IMR-90 (cell line): ENCODE measurements at regions not wholly inside any gene's neighbourhood (a gene's known extent, or its start where the extent isn't known, plus 50 kb on each side); places are given as distances from the start of the nearest gene placed in this dataset.

Experiments used
- ATAC-seq: fragments of 200-7000 bp; cut with Tn5 transposase; 2 replicates; pipeline ENCODE4 v1.9.1; 2020; ENCODE audit warnings: low read depth, mild to moderate bottlenecking, moderate library complexity
- BruUV-seq: library from RNA; stranded (reverse); fragments of 400-500 nt; replicated peaks from 2 replicates; lab custom pipeline; 2021; lab: Mats Ljungman, UMichigan
- CTCF ChIA-PET: fragments of 300-600 bp; formaldehyde crosslinking; extraction: SDS; loops from one replicate; lab custom pipeline; 2021; ENCODE audit warnings: antibody characterized with exemption; lab: Yijun Ruan, JAX
- POLR2A ChIA-PET: fragments of 300-600 bp; sonication (Branson Sonifier 250); formaldehyde crosslinking; loops from one replicate; lab custom pipeline; 2022; ENCODE audit warnings: antibody characterized with exemption; ENCODE audit not compliant: unreplicated experiment; lab: Charles Lee
- DNase-seq: peaks from one replicate; pipeline ENCODE4 v3.0.0; 2013
- H2AFZ ChIP-seq: replicated peaks from 2 replicates; pipeline ENCODE3; 2013; ENCODE audit warnings: low read length, mild to moderate bottlenecking; ENCODE audit not compliant: poor library complexity
- H2AK5ac ChIP-seq: 2 replicates; pipeline ENCODE4 v1.6.1; 2013; ENCODE audit warnings: low read depth, low read length, inconsistent platforms
- H2AK9ac ChIP-seq: replicated peaks from 2 replicates; pipeline ENCODE3; 2013; ENCODE audit warnings: mild to moderate bottlenecking, low read depth, low read length, moderate library complexity; ENCODE audit not compliant: poor library complexity
- H2BK120ac ChIP-seq: 2 replicates; pipeline ENCODE4 v1.6.1; 2013; ENCODE audit warnings: low read depth, low read length, inconsistent platforms
- H2BK15ac ChIP-seq: 3 replicates; pipeline ENCODE4 v1.6.1; 2013; ENCODE audit warnings: low read depth, low read length, inconsistent platforms
- H2BK20ac ChIP-seq: 2 replicates; pipeline ENCODE4 v1.6.1; 2013; ENCODE audit warnings: low read depth, mild to moderate bottlenecking, inconsistent platforms, low read length, moderate library complexity
- H2BK5ac ChIP-seq: 2 replicates; pipeline ENCODE4 v1.6.1; 2013; ENCODE audit warnings: mild to moderate bottlenecking, low read depth, low read length, inconsistent platforms; ENCODE audit not compliant: poor library complexity, severe bottlenecking
- H3K14ac ChIP-seq: replicated peaks from 2 replicates; pipeline ENCODE4 v1.6.1; 2013; ENCODE audit warnings: low read depth, low read length, inconsistent platforms
- H3K18ac ChIP-seq: 2 replicates; pipeline ENCODE4 v1.6.1; 2013; ENCODE audit warnings: low read depth, low read length, control low read depth
- H3K23ac ChIP-seq: 2 replicates; pipeline ENCODE4 v1.6.1; 2013; ENCODE audit warnings: low read depth, low read length, inconsistent platforms
- H3K27ac ChIP-seq: 2 replicates; pipeline ENCODE4 v1.5.1; 2013; ENCODE audit warnings: mild to moderate bottlenecking, control low read depth, low read length; ENCODE audit not compliant: insufficient read depth
- H3K27me3 ChIP-seq: 2 replicates; pipeline ENCODE4 v1.6.1; 2013; ENCODE audit warnings: low read length; ENCODE audit not compliant: control insufficient read depth, insufficient read depth
- H3K36me3 ChIP-seq: 2 replicates; pipeline ENCODE4 v1.6.1; 2013; ENCODE audit warnings: low read length, mixed read lengths; ENCODE audit not compliant: control insufficient read depth, insufficient read depth
- H3K4ac ChIP-seq: 2 replicates; pipeline ENCODE4 v1.6.1; 2013; ENCODE audit warnings: low read depth, low read length, inconsistent platforms
- H3K4me1 ChIP-seq: 2 replicates; pipeline ENCODE4 v1.6.1; 2013; ENCODE audit warnings: low read length, mixed read lengths; ENCODE audit not compliant: control insufficient read depth, insufficient read depth
- H3K4me2 ChIP-seq: 2 replicates; pipeline ENCODE4 v1.6.1; 2013; ENCODE audit warnings: low read depth, mild to moderate bottlenecking, control low read depth, low read length, moderate library complexity
- H3K4me3 ChIP-seq: 2 replicates; pipeline ENCODE4 v1.5.1; 2013; ENCODE audit warnings: low read depth, mild to moderate bottlenecking, control low read depth, low read length, moderate library complexity; ENCODE audit not compliant: insufficient read depth
- H3K56ac ChIP-seq: 2 replicates; pipeline ENCODE4 v1.6.1; 2013; ENCODE audit warnings: low read length, inconsistent platforms; ENCODE audit not compliant: insufficient read depth; ENCODE audit errors: extremely low read depth
- H3K79me1 ChIP-seq, 2 experiments: 2 replicates each; pipeline ENCODE4 v1.6.1; 2013; ENCODE audit warnings: low read length in 2 of 2, inconsistent platforms in 1 of 2, low read depth in 1 of 2
- H3K9ac ChIP-seq: 2 replicates; pipeline ENCODE4 v1.6.1; 2013; ENCODE audit warnings: low read depth, low read length, control low read depth
- H3K9me1 ChIP-seq: 2 replicates; pipeline ENCODE4 v1.6.1; 2013; ENCODE audit warnings: low read length, inconsistent platforms; ENCODE audit not compliant: insufficient read depth
- H3K9me3 ChIP-seq: 2 replicates; pipeline ENCODE4 v1.6.1; 2013; ENCODE audit warnings: low read length; ENCODE audit not compliant: control insufficient read depth, insufficient read depth
- H4K20me1 ChIP-seq: 2 replicates; pipeline ENCODE4 v1.6.1; 2013; ENCODE audit warnings: low read length, inconsistent platforms; ENCODE audit not compliant: insufficient read depth
- H4K5ac ChIP-seq: 2 replicates; pipeline ENCODE4 v1.6.1; 2013; ENCODE audit warnings: mild to moderate bottlenecking, low read depth, low read length, control low read depth
- H4K8ac ChIP-seq, 2 experiments: 2 replicates each; pipeline ENCODE4 v1.6.1; 2013; ENCODE audit warnings: low read depth in 2 of 2, low read length in 2 of 2, control low read depth in 1 of 2, inconsistent platforms in 1 of 2
- H4K91ac ChIP-seq: 2 replicates; pipeline ENCODE4 v1.6.1; 2013; ENCODE audit warnings: low read depth, low read length, inconsistent platforms; ENCODE audit not compliant: insufficient read depth
- BHLHE40 ChIP-seq: fragments of 150-350 bp; IDR thresholded peaks from 2 replicates; pipeline ENCODE4 v1.6.1; 2016; ENCODE audit warnings: mild to moderate bottlenecking, low read depth, low read length
- CEBPB ChIP-seq: IDR thresholded peaks from 2 replicates; pipeline ENCODE4 v1.6.1; 2012; ENCODE audit warnings: low read depth, low read length, improper control_type of control experiment
- CTCF ChIP-seq: conservative IDR thresholded peaks from 2 replicates; pipeline ENCODE4 v1.5.1; 2012; ENCODE audit warnings: mild to moderate bottlenecking, low read depth, low read length, improper control_type of control experiment
- MXI1 ChIP-seq: IDR thresholded peaks from 2 replicates; pipeline ENCODE4 v1.6.1; 2012; ENCODE audit warnings: low read depth, mild to moderate bottlenecking, low read length, moderate library complexity, borderline replicate concordance
- USF2 ChIP-seq: fragments of 150-350 bp; IDR thresholded peaks from 2 replicates; pipeline ENCODE4 v1.6.1; 2017; ENCODE audit warnings: mild to moderate bottlenecking, antibody characterized with exemption, low read length, low read depth
- WGBS, 2 experiments: methylation state at CpG; one replicate each; pipeline versions ENCODE4 v1.1.5 to v1.1.7; 2013; ENCODE audit warnings: missing lambda C conversion rate in 2 of 2; ENCODE audit not compliant: insufficient read length in 1 of 2; ENCODE audit errors: extremely low coverage in 2 of 2; 5-methylcytosine and 5-hydroxymethylcytosine counted together
- dilution Hi-C: fragments of 300-500 bp; cut with HindIII; formaldehyde crosslinking; loops from one replicate; pipeline ENCODE4 v1.14.3; 2018; ENCODE audit warnings: low sequenced_read_pairs; ENCODE audit not compliant: unreplicated experiment
- in situ Hi-C: fragments of 300-500 bp; cut with MboI; formaldehyde crosslinking; loops from 3 replicates; pipeline ENCODE4 v1.14.3; 2019; ENCODE audit warnings: low sequenced_read_pairs, inconsistent platforms, mixed read lengths
- intact Hi-C: fragments of 100-400 bp; cut with micrococcal nuclease; formaldehyde crosslinking; loops from 2 replicates; pipeline ENCODE4 v1.10.0; 2022

GRCh38 chr6:26254724-26255123, 110.3 kb upstream of the BTN3A2 start:
- no peaks in the 10 kb centered on the region for H3K4me1 ChIP-seq
- H3K4ac ChIP-seq: no peak overlapping the region
- no peaks in the 10 kb centered on the region; a peak in 1 of 4 replicates for H3K79me1 ChIP-seq
- H3K27ac ChIP-seq: no peak overlapping the region
- H3K9me1 ChIP-seq: no peaks in the 10 kb centered on the region
- dilution Hi-C loops (no loop called here), in situ Hi-C loops (no loop called here), intact Hi-C loops (no loop called here)
- H2BK15ac ChIP-seq: no peak overlapping the region
- H3K4me3 ChIP-seq: no peak overlapping the region
- H4K5ac ChIP-seq: no peak overlapping the region
- no peaks in the 10 kb centered on the region for H3K36me3 ChIP-seq
- H2AK9ac ChIP-seq: no peak overlapping the region
- H2AK5ac ChIP-seq: no peak overlapping the region
- no peak overlapping the region for H2BK5ac ChIP-seq
- no peak overlapping the region for H4K91ac ChIP-seq
- no peak overlapping the region for H3K14ac ChIP-seq
- H3K4me2 ChIP-seq: no peak overlapping the region
- no CpG with 5 or more reads among the region's 4 CpGs for WGBS, 2 experiments
- no peak for ATAC-seq
- H2BK120ac ChIP-seq: no peak overlapping the region
- H3K27me3 ChIP-seq: no peaks in the 10 kb centered on the region
- ChIA-PET POLR2A (no interaction called here), CTCF (no interaction called here)
- no peak overlapping the region for H2AFZ ChIP-seq
- H3K9me3 ChIP-seq: no peaks in the 10 kb centered on the region
- TF ChIP-seq BHLHE40 (no peak), USF2 (no peak), CTCF (no peak), CEBPB (peak; percentile 69), MXI1 (no peak)
- no peak overlapping the region for H3K9ac ChIP-seq
- no peak overlapping the region for H3K18ac ChIP-seq
- no peak overlapping the region for H3K23ac ChIP-seq
- DNase-seq: no peak
- H2BK20ac ChIP-seq: no peak overlapping the region
- BruUV-seq: no TSS peak
- H4K8ac ChIP-seq: no peak overlapping the region
- H3K56ac ChIP-seq: no peak overlapping the region
- H4K20me1 ChIP-seq: peaks cover 4% of the 10 kb centered on the region; the same call in 1 of the 2 replicates
